IPS DF 6.9 (cell line): ENCODE measurements at regions not wholly inside any gene's neighbourhood (a gene's known extent, or its start where the extent isn't known, plus 50 kb on each side); places are given as distances from the start of the nearest gene placed in this dataset.

ENCODE experiments used
- DNase-seq: peaks from one replicate; pipeline ENCODE4 v3.0.0-alpha.2; 2013; ENCODE audit warnings: low read depth, low spot score
- H3K27ac ChIP-seq: one replicate; pipeline ENCODE4 v1.5.1; 2013; ENCODE audit warnings: low read length, control low read depth
- H3K27me3 ChIP-seq: 2 replicates; pipeline ENCODE4 v1.6.1; 2013; ENCODE audit warnings: mild to moderate bottlenecking, low read length; ENCODE audit not compliant: control insufficient read depth, insufficient read depth
- H3K36me3 ChIP-seq: 2 replicates; pipeline ENCODE4 v1.6.1; 2013; ENCODE audit warnings: low read length; ENCODE audit not compliant: control insufficient read depth, insufficient read depth
- H3K4me1 ChIP-seq: 2 replicates; pipeline ENCODE4 v1.6.1; 2013; ENCODE audit warnings: low read length; ENCODE audit not compliant: control insufficient read depth, insufficient read depth
- H3K4me3 ChIP-seq: 2 replicates; pipeline ENCODE4 v1.5.1; 2013; ENCODE audit warnings: mild to moderate bottlenecking, low read length
- H3K9me3 ChIP-seq: 2 replicates; pipeline ENCODE4 v1.6.1; 2013; ENCODE audit warnings: low read length, inconsistent platforms; ENCODE audit not compliant: control insufficient read depth, insufficient read depth
- WGBS: extraction: QIAGEN DNeasy Blood & Tissue Kit; methylation state at CpG from one replicate; pipeline ENCODE4 v1.1.7; 2013; ENCODE audit warnings: mixed read lengths, missing lambda C conversion rate; ENCODE audit not compliant: insufficient read length, insufficient coverage; 5-methylcytosine and 5-hydroxymethylcytosine counted together

DNA sequence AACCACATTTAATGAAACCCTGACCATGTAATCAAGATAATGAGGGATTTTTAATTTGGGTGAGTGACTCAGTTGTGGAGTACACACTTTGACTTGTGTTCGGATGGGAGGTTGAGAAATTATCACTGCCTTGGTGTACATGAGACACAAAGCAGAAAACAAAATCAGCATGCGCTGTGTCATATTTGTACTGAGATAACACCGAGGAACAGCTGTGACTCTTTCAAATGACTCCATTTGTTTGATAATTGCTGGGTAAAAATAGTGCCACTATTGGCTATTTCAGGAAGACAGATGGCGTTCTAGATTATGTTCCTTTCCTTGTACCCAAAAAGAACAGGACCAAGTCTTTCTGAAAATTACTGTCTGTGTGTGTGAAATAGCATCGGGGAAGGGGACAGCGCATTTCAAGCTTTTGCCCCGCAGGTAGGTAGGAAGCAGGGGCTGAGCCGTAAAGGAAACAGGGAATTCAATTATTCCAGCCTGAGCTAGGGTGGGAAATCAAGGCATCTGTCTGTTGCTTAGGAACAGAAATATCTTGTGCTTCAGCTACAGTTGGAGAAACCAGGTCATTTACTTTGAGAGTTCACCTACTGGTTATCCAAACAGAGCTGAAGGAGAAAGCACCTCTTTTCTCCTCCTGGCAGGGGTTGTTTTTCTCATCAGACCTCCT is 114.3 kb downstream of the SNAPC1 start:
- Histone ChIP-seq H3K27ac (no peak overlapping the region), H3K4me3 (no peak overlapping the region), H3K36me3 (no peaks in the 10 kb centered on the region), H3K27me3 (no peaks in the 10 kb centered on the region), H3K9me3 (no peaks in the 10 kb centered on the region), H3K4me1 (no peaks in the 10 kb centered on the region)
- no CpG with 5 or more reads among the region's 8 CpGs for WGBS
- no peak for DNase-seq

DNA sequence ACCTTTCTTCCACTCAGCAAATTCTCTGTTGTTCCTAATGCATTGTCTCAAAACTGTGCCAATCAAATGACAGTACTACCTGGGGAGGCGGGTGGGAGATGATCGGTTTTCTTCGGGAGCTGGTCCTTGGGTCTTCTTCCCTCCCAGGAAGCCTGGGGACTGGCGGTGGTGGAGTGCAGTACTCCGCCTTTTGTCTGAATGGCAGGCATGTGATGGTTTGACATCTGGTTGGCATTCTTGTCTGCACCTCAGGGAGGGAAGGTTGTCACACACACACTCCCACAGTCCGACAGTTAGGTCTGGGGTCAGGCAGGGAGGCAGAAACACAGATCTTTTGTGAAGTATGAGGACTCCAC is 114.8 kb downstream of the SNAPC1 start:
- DNase-seq: no peak
- Histone ChIP-seq H3K9me3 (no peaks in the 10 kb centered on the region), H3K27ac (no peak overlapping the region), H3K36me3 (no peaks in the 10 kb centered on the region), H3K27me3 (no peaks in the 10 kb centered on the region), H3K4me1 (no peaks in the 10 kb centered on the region), H3K4me3 (no peak overlapping the region)
- WGBS: no CpG with 5 or more reads among the region's 6 CpGs

DNA sequence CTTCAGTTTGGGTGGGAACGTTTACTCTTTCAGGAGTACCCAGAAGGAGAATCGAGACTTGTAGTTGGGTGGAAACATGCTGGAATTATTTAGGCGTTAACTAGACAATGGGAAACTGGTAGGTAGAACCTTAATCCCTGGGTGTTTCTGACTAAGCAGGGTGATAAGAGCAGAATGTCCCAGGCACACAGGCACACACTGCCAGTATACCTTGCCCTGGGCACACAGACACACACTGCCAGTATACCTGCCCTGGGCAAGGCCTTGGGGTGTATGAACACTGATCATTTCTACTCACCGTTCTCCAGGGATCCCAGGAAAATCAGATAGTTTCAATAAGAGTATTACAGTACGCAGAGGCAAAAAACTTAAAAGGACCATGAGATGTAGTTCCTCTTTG is 115.5 kb downstream of the SNAPC1 start:
- H3K4me3 ChIP-seq: no peak overlapping the region
- DNase-seq: no peak
- no peaks in the 10 kb centered on the region for H3K27me3 ChIP-seq
- no peaks in the 10 kb centered on the region for H3K4me1 ChIP-seq
- no peaks in the 10 kb centered on the region for H3K9me3 ChIP-seq
- H3K27ac ChIP-seq: no peak overlapping the region
- H3K36me3 ChIP-seq: no peaks in the 10 kb centered on the region
- WGBS: no CpG with 5 or more reads among the region's 5 CpGs

DNA sequence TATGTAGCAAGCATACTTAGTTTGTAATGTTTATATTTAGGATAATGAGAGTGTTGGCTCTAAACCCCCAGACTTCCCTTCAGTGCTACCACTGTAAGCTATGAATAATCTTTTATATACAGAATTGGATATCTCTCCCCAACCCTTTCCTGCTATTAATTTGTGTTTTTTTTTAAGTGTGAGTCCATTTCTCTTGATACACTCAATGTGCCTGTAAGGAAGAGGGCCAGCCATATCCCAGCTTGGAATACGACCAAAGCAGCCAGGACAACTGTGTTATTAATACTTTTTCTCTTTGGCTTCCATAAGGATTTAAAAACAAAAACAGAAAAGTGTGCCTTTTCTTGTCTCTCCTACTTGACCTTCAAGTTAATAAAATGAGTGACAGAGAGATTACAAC is 116.7 kb downstream of the SNAPC1 start:
- Histone ChIP-seq H3K27me3 (no peaks in the 10 kb centered on the region), H3K9me3 (no peaks in the 10 kb centered on the region), H3K27ac (no peak overlapping the region), H3K4me3 (no peak overlapping the region), H3K4me1 (no peaks in the 10 kb centered on the region), H3K36me3 (no peaks in the 10 kb centered on the region)
- no peak for DNase-seq
- no CpG with 5 or more reads among the region's 1 CpG for WGBS

DNA sequence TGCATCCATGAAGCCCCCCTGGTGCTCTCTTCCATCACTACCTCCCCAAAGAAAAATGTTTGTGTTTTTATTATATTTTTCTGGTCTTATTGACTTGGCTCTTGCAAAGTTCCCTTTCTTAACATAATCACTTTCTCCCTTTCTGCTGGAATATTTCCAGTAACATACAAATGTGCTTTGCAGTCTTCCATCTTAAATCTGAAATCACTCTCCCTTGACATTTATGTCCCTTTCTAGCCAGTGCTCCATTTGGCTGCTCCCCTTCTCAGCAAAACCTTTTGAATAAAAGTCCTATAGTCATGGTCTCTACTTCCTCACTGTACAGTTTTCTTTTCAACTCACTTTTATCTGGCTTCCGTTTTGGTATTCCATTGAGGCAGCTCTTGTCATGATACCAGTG is 118.8 kb downstream of the SNAPC1 start:
- Histone ChIP-seq H3K4me3 (no peak overlapping the region), H3K27ac (no peak overlapping the region), H3K4me1 (no peaks in the 10 kb centered on the region), H3K27me3 (no peaks in the 10 kb centered on the region), H3K9me3 (no peaks in the 10 kb centered on the region), H3K36me3 (no peaks in the 10 kb centered on the region)
- no CpG with 5 or more reads among the region's 1 CpG for WGBS
- no peak for DNase-seq

DNA sequence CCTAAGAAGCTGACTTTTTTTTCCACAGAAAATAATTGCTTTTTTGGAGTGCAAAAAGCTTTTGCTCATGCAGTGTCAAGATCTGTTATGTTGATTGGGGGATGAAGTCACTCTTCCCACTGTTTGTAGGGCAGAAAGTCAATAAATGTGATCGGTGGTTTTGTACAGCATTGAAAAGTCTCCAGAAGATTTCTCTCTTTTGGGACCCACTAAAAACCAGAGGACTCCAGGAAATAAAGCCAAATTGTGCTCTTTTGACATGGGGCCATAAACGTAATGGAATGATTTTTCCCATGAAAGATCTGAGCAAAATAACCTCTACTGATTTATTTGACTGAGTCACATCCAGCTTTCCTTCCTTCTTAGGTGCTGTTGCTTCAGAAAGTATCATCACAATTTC is 122.5 kb downstream of the SNAPC1 start:
- H3K4me1 ChIP-seq: no peaks in the 10 kb centered on the region
- H3K27me3 ChIP-seq: no peaks in the 10 kb centered on the region
- H3K9me3 ChIP-seq: no peaks in the 10 kb centered on the region
- H3K27ac ChIP-seq: no peak overlapping the region
- no peak overlapping the region for H3K4me3 ChIP-seq
- WGBS: no CpG with 5 or more reads among the region's 2 CpGs
- DNase-seq: no peak
- H3K36me3 ChIP-seq: no peaks in the 10 kb centered on the region

DNA sequence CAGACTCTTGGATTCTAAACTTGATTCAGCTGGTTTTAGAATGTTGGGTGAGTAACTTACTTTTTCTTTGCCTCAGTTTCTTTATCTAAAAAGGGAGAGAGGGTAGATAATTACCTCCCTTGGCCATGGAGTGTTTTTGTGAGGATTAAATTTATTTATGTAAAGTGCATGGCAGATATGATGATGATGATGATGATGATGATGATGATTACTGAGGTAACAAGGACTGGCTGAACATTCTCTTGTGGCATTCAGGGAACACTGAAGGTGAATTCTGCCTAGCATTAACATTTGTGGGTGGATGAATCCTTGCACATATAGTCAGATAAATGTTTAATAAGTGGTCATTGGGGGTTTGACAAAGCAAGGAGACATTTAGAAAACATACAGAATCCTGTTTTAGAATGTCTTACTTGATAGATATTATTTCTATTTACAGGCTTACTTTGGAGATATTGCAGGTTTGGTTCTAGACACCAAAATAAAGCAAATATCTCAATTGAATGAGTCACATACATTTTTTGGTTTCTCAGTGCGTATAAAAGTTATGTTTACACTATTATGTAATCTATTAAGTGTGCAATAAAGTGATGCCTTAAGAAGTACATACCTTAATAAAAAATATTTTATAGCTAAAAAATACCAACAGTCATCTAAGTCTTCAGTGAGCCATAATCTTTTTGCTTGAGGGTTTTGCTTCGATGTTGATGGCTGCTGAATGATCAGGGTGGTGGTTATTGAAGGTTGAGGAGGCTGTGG is 123.2 kb downstream of the SNAPC1 start:
- no peaks in the 10 kb centered on the region for H3K9me3 ChIP-seq
- no peaks in the 10 kb centered on the region for H3K27me3 ChIP-seq
- H3K36me3 ChIP-seq: no peaks in the 10 kb centered on the region
- peaks cover 2% of the 10 kb centered on the region; the same call in 1 of the 2 replicates for H3K4me1 ChIP-seq
- DNase-seq: no peak
- H3K4me3 ChIP-seq: no peak overlapping the region
- no peak overlapping the region for H3K27ac ChIP-seq
- WGBS: no CpG with 5 or more reads among the region's 2 CpGs

DNA sequence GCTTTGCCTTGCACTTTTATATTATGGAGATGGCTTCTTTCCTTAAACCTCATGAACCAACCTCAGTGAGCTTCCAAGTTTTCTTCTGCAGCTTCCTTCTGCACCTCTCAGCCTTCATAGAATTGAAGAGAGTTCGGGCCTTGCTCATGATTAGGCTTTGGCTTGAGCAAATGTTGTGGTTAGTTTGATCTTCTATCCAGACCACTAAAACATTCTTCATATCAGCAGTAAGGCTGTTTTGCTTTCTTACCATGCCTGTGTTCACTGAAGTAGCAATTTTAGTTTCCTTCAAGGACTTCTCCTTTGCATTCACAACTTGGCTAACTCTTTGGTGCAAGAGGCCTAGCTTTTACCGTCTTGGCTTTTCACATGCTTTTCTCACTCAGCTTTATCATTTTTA is 125.4 kb downstream of the SNAPC1 start:
- DNase-seq: no peak
- Histone ChIP-seq H3K27me3 (no peaks in the 10 kb centered on the region), H3K9me3 (no peaks in the 10 kb centered on the region), H3K27ac (no peak overlapping the region), H3K4me1 (peaks cover 2% of the 10 kb centered on the region; the same call in 1 of the 2 replicates), H3K4me3 (no peak overlapping the region), H3K36me3 (no peaks in the 10 kb centered on the region)
- no CpG with 5 or more reads among the region's 2 CpGs for WGBS

DNA sequence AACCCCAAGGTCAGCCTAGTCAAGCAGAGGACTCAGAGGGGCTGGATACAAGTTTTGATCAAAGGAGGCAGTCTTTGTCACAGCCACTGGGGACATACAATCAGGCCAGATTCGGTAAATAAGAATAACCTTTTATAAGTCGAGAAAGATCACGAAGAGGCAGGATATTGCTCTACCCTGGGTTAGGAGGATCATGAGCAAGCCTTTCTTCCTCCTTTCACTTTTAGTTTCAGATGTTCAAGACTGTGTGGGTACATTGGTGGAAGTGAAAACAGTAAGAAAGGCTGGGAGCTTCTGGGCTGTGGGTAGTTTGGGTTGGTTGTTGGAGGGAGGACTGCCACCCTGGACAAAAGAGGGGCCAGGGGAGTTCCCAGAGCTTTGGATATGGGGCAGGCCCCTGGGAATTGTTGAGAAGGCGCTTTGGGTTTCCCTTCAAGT is 127.7 kb downstream of the SNAPC1 start:
- no peak for DNase-seq
- no CpG with 5 or more reads among the region's 4 CpGs for WGBS

DNA sequence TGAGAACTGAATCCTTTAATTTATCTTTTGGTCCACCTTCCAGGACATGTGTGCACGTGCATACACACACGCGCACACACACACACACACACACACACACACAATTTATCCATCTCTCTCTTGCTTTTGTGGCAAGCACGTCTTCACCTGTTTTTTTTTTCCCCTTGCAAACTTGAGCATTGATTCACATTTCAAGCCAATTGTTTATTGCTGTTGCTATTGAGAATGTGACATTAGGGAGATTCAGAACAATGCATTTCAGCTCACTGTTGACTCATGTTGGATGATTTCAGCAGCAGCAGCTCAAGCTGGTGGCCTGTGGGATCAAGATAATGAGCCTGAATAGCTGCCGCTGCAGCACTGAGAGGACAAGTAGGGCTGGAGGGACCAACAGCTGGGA is 128.9 kb downstream of the SNAPC1 start:
- Histone ChIP-seq H3K27ac (no peak overlapping the region), H3K4me3 (no peak overlapping the region), H3K4me1 (peaks cover 2% of the 10 kb centered on the region; the same call in 1 of the 2 replicates), H3K36me3 (no peaks in the 10 kb centered on the region), H3K9me3 (no peaks in the 10 kb centered on the region), H3K27me3 (no peaks in the 10 kb centered on the region)
- no CpG with 5 or more reads among the region's 5 CpGs for WGBS
- DNase-seq: no peak

More for the DNA sequence above, 127.7 kb downstream of the SNAPC1 start:
- Histone ChIP-seq H3K27ac (no peak overlapping the region), H3K9me3 (no peaks in the 10 kb centered on the region), H3K4me1 (peaks cover 2% of the 10 kb centered on the region; the same call in 1 of the 2 replicates), H3K36me3 (no peaks in the 10 kb centered on the region), H3K4me3 (no peak overlapping the region), H3K27me3 (no peaks in the 10 kb centered on the region)
